ENCODE measurements at regions not wholly inside any gene's neighbourhood (a gene's known extent, or its start where the extent isn't known, plus 50 kb on each side); places are given as distances from the start of the nearest gene placed in this dataset.

DNA sequence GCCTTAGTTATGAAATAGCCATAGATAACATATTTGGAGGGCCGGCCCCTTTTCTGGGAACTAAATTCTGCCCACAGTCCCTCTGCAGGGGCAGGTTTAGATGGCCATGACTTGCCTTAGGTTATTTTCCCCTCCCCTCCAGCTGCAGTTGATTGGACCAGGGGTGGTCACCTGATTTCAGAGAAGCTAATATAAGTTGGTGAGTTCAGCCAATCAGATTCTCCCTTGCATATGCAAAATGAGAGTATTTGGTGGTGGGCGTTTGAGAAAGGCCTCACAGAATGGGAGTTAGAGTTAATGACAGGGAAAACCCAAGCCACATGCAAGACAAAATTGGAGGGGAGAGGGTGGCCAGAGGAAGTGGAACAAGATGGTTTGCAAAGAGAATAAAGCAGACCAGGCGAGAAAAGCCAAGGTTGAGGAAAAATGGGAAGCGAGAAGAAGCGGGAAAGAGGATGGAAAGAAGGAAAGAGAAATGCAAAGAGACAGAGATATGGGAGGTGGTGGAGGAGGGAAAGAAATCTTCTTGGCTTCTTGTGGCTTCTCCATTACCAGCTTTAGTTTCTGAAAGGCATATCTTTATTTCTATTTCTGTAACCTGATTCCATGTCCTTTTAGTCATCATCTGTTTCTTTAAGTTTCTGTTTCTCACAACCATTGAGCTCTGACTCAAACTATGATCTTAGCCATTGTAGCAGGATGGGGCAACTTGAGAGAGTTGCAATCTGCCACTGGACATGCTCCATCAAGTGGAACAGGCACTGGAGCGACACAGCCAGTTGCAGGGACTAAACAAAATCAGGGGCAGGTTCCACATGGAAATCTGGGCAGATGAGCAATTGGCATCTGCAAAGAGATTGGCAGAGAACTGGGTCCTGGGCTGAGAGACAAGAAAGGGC is 108.1 kb upstream of the SIX3 start (continued):
- TF ChIP-seq NR2C1 (IDR thresholded peaks at IDR 0.05) (no peak), MTA3 (IDR thresholded peaks at IDR 0.05; ENCODE audit: borderline replicate concordance, low read length) (peak; percentile 84; the same call in 1 of the 2 replicates), NR2C2 (IDR thresholded peaks at IDR 0.05; ENCODE audit: borderline replicate concordance, control insufficient read depth, insufficient read length, low read depth) (no peak), IKZF1 (conservative IDR thresholded peaks at IDR 0.05) (peak; percentile 89), FOS (IDR thresholded peaks at IDR 0.05; ENCODE audit: borderline replicate concordance, extremely low read depth, insufficient read length) (no peak), NFYA (IDR thresholded peaks at IDR 0.05; ENCODE audit: borderline replicate concordance, low read depth, low read length) (peak; percentile 8; the same call in 1 of the 2 replicates), TBL1XR1 (IDR thresholded peaks at IDR 0.05; ENCODE audit: low read depth, low read length) (no peak), ETV6 (conservative IDR thresholded peaks at IDR 0.05 in 1 of 2, IDR thresholded peaks at IDR 0.05 in 1 of 2; ENCODE audit: borderline replicate concordance in 1 of 2, low read depth in 1 of 2) (peak in 1 of 2 experiments; percentile 53; a peak in 1 of 4 replicates), TCF7 (IDR thresholded peaks at IDR 0.05; ENCODE audit: borderline replicate concordance) (no peak), SIX5 (IDR thresholded peaks at IDR 0.05; ENCODE audit: low read depth, low read length, severe bottlenecking) (peak; percentile 4), POLR2AphosphoS2 (IDR thresholded peaks at IDR 0.05; ENCODE audit: low read depth, low read length) (no peak), STAT1 (conservative IDR thresholded peaks at IDR 0.05) (no peak), PAX8 (IDR thresholded peaks at IDR 0.05) (no peak; the same call in 1 of the 2 replicates), BRCA1 (IDR thresholded peaks at IDR 0.05; ENCODE audit: low read depth, low read length) (no peak), PML (IDR thresholded peaks at IDR 0.05; ENCODE audit: low read length) (no peak), FOXM1 (IDR thresholded peaks at IDR 0.05; ENCODE audit: low read depth, low read length) (no peak; the same call in 1 of the 2 replicates), FOXK2 (IDR thresholded peaks at IDR 0.05) (no peak), ASH2L (IDR thresholded peaks at IDR 0.05; ENCODE audit: borderline replicate concordance, low read depth) (no peak), BACH1 (IDR thresholded peaks at IDR 0.05; ENCODE audit: borderline replicate concordance) (no peak), TCF12 (IDR thresholded peaks at IDR 0.05; ENCODE audit: low read depth, low read length) (0 out of 2 replicates have a peak, but pooled peaks have one; percentile 37), CREM (IDR thresholded peaks at IDR 0.05; ENCODE audit: low read depth) (peak; percentile 62), RELA (IDR thresholded peaks at IDR 0.05; ENCODE audit: borderline replicate concordance, partially characterized antibody) (peak; percentile 51)
- TF ChIP-seq, protein P1, sequence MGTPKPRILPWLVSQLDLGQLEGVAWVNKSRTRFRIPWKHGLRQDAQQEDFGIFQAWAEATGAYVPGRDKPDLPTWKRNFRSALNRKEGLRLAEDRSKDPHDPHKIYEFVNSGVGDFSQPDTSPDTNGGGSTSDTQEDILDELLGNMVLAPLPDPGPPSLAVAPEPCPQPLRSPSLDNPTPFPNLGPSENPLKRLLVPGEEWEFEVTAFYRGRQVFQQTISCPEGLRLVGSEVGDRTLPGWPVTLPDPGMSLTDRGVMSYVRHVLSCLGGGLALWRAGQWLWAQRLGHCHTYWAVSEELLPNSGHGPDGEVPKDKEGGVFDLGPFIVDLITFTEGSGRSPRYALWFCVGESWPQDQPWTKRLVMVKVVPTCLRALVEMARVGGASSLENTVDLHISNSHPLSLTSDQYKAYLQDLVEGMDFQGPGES (IDR thresholded peaks at IDR 0.05), result no peak
- TF ChIP-seq, protein P2, sequence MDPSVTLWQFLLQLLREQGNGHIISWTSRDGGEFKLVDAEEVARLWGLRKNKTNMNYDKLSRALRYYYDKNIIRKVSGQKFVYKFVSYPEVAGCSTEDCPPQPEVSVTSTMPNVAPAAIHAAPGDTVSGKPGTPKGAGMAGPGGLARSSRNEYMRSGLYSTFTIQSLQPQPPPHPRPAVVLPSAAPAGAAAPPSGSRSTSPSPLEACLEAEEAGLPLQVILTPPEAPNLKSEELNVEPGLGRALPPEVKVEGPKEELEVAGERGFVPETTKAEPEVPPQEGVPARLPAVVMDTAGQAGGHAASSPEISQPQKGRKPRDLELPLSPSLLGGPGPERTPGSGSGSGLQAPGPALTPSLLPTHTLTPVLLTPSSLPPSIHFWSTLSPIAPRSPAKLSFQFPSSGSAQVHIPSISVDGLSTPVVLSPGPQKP (IDR thresholded peaks at IDR 0.05; ENCODE audit: low read depth, low read length), result no peak
- TF ChIP-seq, protein P3, sequence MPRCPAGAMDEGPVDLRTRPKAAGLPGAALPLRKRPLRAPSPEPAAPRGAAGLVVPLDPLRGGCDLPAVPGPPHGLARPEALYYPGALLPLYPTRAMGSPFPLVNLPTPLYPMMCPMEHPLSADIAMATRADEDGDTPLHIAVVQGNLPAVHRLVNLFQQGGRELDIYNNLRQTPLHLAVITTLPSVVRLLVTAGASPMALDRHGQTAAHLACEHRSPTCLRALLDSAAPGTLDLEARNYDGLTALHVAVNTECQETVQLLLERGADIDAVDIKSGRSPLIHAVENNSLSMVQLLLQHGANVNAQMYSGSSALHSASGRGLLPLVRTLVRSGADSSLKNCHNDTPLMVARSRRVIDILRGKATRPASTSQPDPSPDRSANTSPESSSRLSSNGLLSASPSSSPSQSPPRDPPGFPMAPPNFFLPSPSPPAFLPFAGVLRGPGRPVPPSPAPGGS (IDR thresholded peaks at IDR 0.05; ENCODE audit: borderline replicate concordance, insufficient read depth, low read depth, low read length, poor library complexity, severe bottlenecking), result no peak

All from GM12878 (cell line).